Thyroid gland (tissue), 4 donors: ENCODE measurements at regions not wholly inside any gene's neighbourhood (a gene's known extent, or its start where the extent isn't known, plus 50 kb on each side); places are given as distances from the start of the nearest gene placed in this dataset.
"Not testable (repeated sequence)": the region's sequence is repeated elsewhere in the genome, so short reads cannot be mapped to it uniquely, and the experiment has no call there.

Experiments used
- DNase-seq, 2 donors: peaks; one replicate each; pipeline ENCODE4 v3.0.0-alpha.2; 2019
- H3K27ac ChIP-seq, 3 donors: fragments of 200-600 bp; sonication (generic); 1 replicate in 2 of 3; 2 replicates in 1 of 3; pipeline ENCODE4 v1.5.1; 2016 to 2019; ENCODE audit warnings: mild to moderate bottlenecking in 1 of 3, moderate library complexity in 1 of 3
- H3K27me3 ChIP-seq: fragments of 200-600 bp; sonication (generic); one replicate; pipeline ENCODE4 v1.5.1; 2019
- H3K36me3 ChIP-seq, 2 donors: fragments of 200-600 bp; sonication (generic); one replicate each; pipeline ENCODE4 v1.5.1; 2016 to 2019
- H3K4me1 ChIP-seq, 2 donors: fragments of 200-600 bp; sonication (generic); one replicate each; pipeline ENCODE4 v1.5.1; 2017 to 2019
- H3K4me3 ChIP-seq, 3 donors: fragments of 200-600 bp; sonication (generic); replicated peaks in 1 of 3; 1 replicate in 2 of 3; 2 replicates in 1 of 3; pipeline ENCODE4 v1.5.1; 2016; ENCODE audit warnings: mild to moderate bottlenecking in 1 of 3
- H3K9me3 ChIP-seq: fragments of 200-600 bp; sonication (generic); one replicate; pipeline ENCODE4 v1.5.1; 2017
- CTCF ChIP-seq, 6 experiments: fragments of 200-600 bp in 3 of 6; fragments of 450-650 bp in 3 of 6; sonication (generic) in 3 of 6; IDR thresholded peaks; one replicate each; pipeline ENCODE4 v1.5.1; 2016 to 2019; ENCODE audit warnings: antibody characterized with exemption in 6 of 6, mild to moderate bottlenecking in 2 of 6, inconsistent platforms in 1 of 6, moderate library complexity in 1 of 6
- POLR2A ChIP-seq, 2 donors: fragments of 450-650 bp; IDR thresholded peaks; one replicate each; pipeline ENCODE4 v1.6.1; 2017; ENCODE audit warnings: antibody characterized with exemption in 2 of 2, mild to moderate bottlenecking in 2 of 2, moderate library complexity in 1 of 2
- WGBS, 2 donors: methylation state at CpG; one replicate each; pipeline ENCODE4 v1.1.5; 2017; 5-methylcytosine and 5-hydroxymethylcytosine counted together
- intact Hi-C: fragments of 100-400 bp; cut with DNase I; formaldehyde crosslinking; loops from one replicate; pipeline ENCODE4 v1.15.1; 2023

- H3K4me1 ChIP-seq: no peaks in the 10 kb centered on the region
- no peaks in the 10 kb centered on the region for H3K9me3 ChIP-seq
- H3K4me3 ChIP-seq: no peak overlapping the region
- no peaks in the 10 kb centered on the region for H3K36me3 ChIP-seq
- intact Hi-C loops: no loop called here
- 93 to 94% methylated on average over 11 of the region's 11 CpGs for WGBS, 2 donors
- TF ChIP-seq CTCF (IDR thresholded peaks at IDR 0.05): no peak
- no peak for TF ChIP-seq POLR2A (IDR thresholded peaks at IDR 0.05)
- H3K27me3 ChIP-seq: no peaks in the 10 kb centered on the region
- no peak for DNase-seq
- no peak overlapping the region for H3K27ac ChIP-seq
These were observed 297.5 kb downstream of the CGGBP1 start for GRCh38 chr3:87761341-87761740.

GRCh38 chr3:87756616-87757015 is 302.2 kb downstream of the CGGBP1 start:
- Histone ChIP-seq H3K9me3 (no peaks in the 10 kb centered on the region), H3K27me3 (no peaks in the 10 kb centered on the region), H3K36me3 (no peaks in the 10 kb centered on the region), H3K4me3 (no peak overlapping the region), H3K4me1 (no peaks in the 10 kb centered on the region), H3K27ac (no peak overlapping the region)
- TF ChIP-seq POLR2A (IDR thresholded peaks at IDR 0.05) (no peak), CTCF (IDR thresholded peaks at IDR 0.05) (no peak)
- no peak for DNase-seq
- WGBS, 2 donors: 82 to 86% methylated on average over 1 of the region's 1 CpG
- intact Hi-C loops: no loop called here

GRCh38 chr3:87755852-87756251 is 303.0 kb downstream of the CGGBP1 start:
- no peak for DNase-seq
- H3K9me3 ChIP-seq: no peaks in the 10 kb centered on the region
- H3K27ac ChIP-seq: no peak overlapping the region
- H3K4me3 ChIP-seq: no peak overlapping the region
- no peaks in the 10 kb centered on the region for H3K27me3 ChIP-seq
- no peaks in the 10 kb centered on the region for H3K36me3 ChIP-seq
- intact Hi-C loops: no loop called here
- H3K4me1 ChIP-seq: no peaks in the 10 kb centered on the region
- no peak for TF ChIP-seq POLR2A (IDR thresholded peaks at IDR 0.05)
- no peak for TF ChIP-seq CTCF (IDR thresholded peaks at IDR 0.05)

- Histone ChIP-seq H3K4me1 (no peaks in the 10 kb centered on the region), H3K36me3 (no peaks in the 10 kb centered on the region), H3K27me3 (no peaks in the 10 kb centered on the region), H3K27ac (no peak overlapping the region), H3K9me3 (no peaks in the 10 kb centered on the region), H3K4me3 (no peak overlapping the region)
- no peak for TF ChIP-seq POLR2A (IDR thresholded peaks at IDR 0.05)
- no peak for TF ChIP-seq CTCF (IDR thresholded peaks at IDR 0.05)
- 89 to 91% methylated on average over 2 of the region's 2 CpGs for WGBS, 2 donors
- DNase-seq: no peak
- intact Hi-C loops: no loop called here
These were observed 316.6 kb downstream of the CGGBP1 start for GRCh38 chr3:87742250-87742649.

- H3K36me3 ChIP-seq, H3K27me3 ChIP-seq, H3K9me3 ChIP-seq, DNase-seq, H3K4me3 ChIP-seq, intact Hi-C loops, H3K27ac ChIP-seq, H3K4me1 ChIP-seq: not testable (repeated sequence)
- WGBS, 2 donors: 79 to 89% methylated on average over 1 of the region's 1 CpG
These were observed 317.9 kb downstream of the CGGBP1 start for GRCh38 chr3:87740894-87741293.

GRCh38 chr3:87737817-87738216 is 321.0 kb downstream of the CGGBP1 start:
- H3K9me3 ChIP-seq, H3K27me3 ChIP-seq, DNase-seq, H3K4me3 ChIP-seq, intact Hi-C loops, H3K4me1 ChIP-seq, H3K36me3 ChIP-seq, H3K27ac ChIP-seq: not testable (repeated sequence)
- 86 to 89% methylated on average over 3 of the region's 3 CpGs for WGBS, 2 donors
